COLO668 (cell line): ENCODE measurements at regions not wholly inside any gene's neighbourhood (a gene's known extent, or its start where the extent isn't known, plus 50 kb on each side); places are given as distances from the start of the nearest gene placed in this dataset.

Experiments used
- DNase-seq: peaks from one replicate; lab custom pipeline; 2025; ENCODE audit not compliant: unreplicated experiment; lab: John Stamatoyannopoulos, UW

- DNase-seq: no peak
Observed at GRCh38 chr7:155178096-155178495, 108.0 kb downstream of the HTR5A start.

GRCh38 chr7:155181768-155182167 is 111.6 kb downstream of the HTR5A start:
- no peak for DNase-seq

GRCh38 chr7:155182406-155182970 is 112.4 kb downstream of the HTR5A start:
- no peak for DNase-seq

GRCh38 chr7:155183655-155184054 is 113.5 kb downstream of the HTR5A start:
- DNase-seq: no peak

- DNase-seq: no peak
Observed at GRCh38 chr7:155184923-155185322, 112.8 kb upstream of the INSIG1 start.

- no peak for DNase-seq
Observed at GRCh38 chr7:155187061-155187785, 110.5 kb upstream of the INSIG1 start.

- DNase-seq: no peak
Observed at GRCh38 chr7:155188357-155188756, 109.3 kb upstream of the INSIG1 start.

- no peak for DNase-seq
Observed at GRCh38 chr7:155188821-155189581, 108.7 kb upstream of the INSIG1 start.

- no peak for DNase-seq
Observed at GRCh38 chr7:155189590-155189989, 108.1 kb upstream of the INSIG1 start.

GRCh38 chr7:155190688-155191087 is 107.0 kb upstream of the INSIG1 start:
- DNase-seq: peak; percentile 48

- no peak for DNase-seq
Observed at GRCh38 chr7:155191137-155191536, 106.5 kb upstream of the INSIG1 start.

GRCh38 chr7:155191901-155192478 is 105.7 kb upstream of the INSIG1 start:
- DNase-seq: no peak

GRCh38 chr7:155192961-155193640 is 104.6 kb upstream of the INSIG1 start:
- no peak for DNase-seq

- no peak for DNase-seq
Observed at GRCh38 chr7:155193716-155194115, 104.0 kb upstream of the INSIG1 start.

- no peak for DNase-seq
Observed at GRCh38 chr7:155194382-155195140, 103.1 kb upstream of the INSIG1 start.

GRCh38 chr7:155195939-155196523 is 101.6 kb upstream of the INSIG1 start:
- DNase-seq: no peak

GRCh38 chr7:155198196-155198892 is 99.3 kb upstream of the INSIG1 start:
- DNase-seq: no peak

- no peak for DNase-seq
Observed at GRCh38 chr7:155198901-155199845, 98.5 kb upstream of the INSIG1 start.
